Ammon's horn (tissue), 1 donor: ENCODE measurements at regions not wholly inside any gene's neighbourhood (a gene's known extent, or its start where the extent isn't known, plus 50 kb on each side); places are given as distances from the start of the nearest gene placed in this dataset.

Source experiments
- DNase-seq: peaks from one replicate; pipeline ENCODE4 v3.0.0-alpha.2; 2016; ENCODE audit warnings: low spot score

DNA sequence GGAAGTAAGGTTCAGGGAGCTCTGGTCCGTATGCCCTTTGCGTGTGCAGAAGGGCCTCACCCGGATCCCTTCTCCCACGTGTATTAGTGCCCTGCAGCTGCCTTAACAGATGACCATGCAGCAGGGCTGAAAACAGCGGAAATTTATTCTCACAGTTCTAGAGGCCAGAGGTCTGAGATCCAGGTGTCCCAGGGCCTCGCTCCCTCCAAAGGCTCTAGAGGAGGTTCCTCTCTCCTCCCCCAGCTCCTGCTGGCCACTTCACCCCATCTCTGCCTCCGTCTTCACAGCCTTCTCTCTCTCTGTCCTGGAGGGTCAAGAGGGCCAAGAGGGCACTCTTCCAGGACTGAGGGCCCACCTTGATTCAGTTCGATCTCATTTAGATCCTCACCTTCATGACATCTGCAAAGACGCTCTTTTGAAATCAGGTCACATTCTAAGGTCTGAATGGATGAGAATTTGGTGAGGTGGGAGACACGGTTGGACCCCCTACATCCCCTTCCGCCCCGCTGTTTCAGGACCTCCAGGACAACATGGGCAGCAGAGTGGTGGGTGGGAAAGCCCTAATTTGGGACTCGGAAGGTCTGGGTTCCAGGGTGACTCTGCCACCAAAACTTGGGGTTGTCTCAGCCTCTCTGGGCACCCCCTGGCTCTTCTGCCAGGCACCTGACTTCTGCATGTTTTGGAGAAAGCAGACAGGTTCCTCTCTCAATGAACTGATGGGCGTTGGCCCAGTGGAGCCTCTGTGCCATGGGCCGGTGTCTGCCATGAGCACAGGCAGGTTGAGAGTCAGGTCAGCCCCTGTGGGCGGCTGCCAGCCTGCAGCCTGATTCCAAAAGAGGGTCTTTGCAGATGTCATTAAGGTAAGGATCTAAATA lies 361.2 kb downstream of the SEC14L1 start:
- no peak for DNase-seq

GRCh38 chr17:77502626-77503292 lies 362.0 kb downstream of the SEC14L1 start:
- no peak for DNase-seq

DNA sequence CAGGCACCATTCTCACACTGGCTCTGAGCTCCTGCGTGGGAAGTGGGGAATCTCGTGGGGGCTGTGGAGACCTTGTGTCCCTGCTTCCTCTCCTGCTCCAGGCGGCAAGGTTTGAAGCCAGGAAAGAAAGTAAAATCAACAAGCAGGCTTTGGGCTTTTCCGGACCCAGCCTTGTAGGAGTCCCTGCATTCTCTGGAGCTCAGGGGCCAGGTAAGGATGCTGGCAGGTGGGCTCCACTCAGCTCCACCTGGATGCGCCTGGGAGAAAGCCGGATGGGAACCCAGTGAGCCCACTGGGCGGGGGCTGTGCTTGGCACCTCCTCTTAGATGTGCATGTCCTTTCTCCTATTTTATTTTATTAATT lies 362.5 kb downstream of the SEC14L1 start:
- DNase-seq = no peak

DNA sequence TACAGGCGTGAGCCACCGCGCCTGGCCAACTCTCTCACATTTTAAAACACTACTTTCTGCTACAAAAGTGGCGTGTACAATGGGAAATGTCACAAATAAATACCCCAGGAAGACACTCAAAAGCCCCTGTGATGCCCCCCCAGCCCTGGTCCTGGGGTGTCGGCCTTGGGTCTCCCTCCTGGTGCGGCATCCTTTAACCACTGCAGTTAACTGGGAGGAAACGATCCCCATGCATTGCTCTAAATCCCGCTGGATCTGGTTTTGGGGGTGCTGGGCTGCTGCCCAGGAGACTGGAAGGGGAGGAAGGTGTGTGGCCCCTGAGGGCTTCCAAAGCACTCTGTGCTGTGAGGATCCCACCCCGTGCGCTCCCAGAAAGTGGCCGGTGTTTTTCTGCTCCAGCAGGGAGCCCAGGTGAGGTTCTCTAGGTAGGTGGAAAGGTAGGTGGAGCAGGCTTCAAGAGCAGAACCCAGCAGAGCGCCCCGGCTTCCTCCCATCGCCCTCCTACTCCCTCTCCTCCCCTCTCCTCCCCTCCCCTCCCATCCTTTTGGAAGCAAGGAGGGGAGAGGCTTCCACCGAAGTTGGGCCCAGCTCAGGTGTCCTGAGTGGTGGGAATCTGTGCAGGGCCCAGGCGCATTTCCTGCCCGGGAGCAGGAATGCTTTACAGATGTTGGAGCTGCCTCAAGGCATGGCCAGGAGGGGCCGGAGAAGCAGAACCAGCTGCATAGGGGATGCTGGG lies 363.3 kb downstream of the SEC14L1 start:
- DNase-seq = no peak

DNA sequence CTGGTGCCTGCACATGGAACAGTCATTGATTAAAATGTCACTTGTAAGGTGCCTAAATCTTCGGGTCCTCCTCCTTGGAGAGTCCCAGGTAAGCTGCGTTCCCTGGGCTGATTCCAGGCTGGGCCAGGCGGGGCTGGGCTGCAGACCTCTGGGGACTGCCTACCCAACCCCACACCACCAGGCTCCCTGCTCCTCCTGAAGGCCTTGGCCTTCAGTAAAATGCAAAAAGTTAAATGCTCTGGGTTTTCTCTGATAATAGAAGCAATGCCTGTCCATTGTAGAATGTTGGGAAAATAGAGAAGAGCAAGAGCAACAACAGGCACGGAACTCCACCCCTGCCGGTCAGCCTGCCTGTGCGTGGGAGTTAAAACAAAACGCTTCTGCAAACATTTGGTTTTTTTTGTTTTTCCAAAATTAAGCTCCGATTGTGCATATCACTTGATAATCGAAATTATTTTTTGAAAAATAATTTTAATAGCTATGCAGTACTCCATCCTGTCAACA lies 363.9 kb downstream of the SEC14L1 start:
- no peak for DNase-seq

DNA sequence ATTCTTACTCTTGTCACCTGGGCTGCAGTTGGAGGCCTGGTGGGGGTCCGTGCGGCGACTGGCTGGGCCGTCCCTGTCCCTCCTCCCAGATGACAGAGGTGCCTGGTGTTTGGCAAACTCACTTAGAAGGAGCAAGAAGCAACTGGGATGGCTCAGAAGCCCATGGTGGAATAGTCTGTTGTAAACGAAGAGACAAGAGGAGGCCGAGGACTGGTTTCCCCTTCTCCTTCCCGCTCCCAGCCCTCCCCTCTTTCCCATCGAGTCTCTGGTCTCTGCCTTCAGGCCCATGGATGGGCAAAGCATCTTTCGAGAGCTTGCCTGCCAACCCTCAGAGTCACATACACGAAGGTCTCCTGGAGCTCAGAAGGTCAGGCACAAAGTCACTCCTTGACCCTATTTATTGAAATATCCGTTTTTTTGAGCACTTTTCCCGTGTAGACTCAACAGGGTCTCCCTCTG lies 364.4 kb downstream of the SEC14L1 start:
- no peak for DNase-seq

DNA sequence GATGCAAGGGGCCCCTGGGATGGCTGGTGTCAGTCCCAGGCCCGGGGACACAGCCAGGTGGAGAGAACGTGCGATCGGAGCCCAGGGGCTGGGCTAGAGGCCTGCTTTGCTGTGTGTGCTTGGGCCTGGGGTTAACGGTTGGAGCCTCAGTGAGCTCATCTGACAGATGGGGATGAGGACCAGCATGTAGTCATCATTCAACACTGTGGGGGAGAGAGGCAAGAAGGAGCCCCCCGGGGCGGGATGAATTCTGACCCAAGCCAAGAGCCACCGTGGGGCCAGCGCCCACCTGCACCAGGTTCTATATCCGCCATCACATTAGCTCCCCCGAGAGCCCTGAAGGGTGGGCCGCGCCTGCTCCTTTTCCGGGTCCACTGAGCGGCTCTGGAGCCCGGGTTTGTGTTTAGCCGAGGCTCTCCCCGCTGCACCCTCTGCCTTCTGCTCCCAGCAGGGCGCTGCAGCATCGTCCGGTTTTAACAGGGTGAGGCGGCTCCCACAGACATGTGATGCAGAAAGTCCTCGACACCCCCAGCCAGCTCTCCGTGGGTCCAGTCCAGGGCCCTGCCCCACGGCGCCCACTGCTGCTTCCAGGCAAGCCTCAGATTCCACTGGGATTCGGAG lies 365.7 kb downstream of the SEC14L1 start:
- DNase-seq = no peak

DNA sequence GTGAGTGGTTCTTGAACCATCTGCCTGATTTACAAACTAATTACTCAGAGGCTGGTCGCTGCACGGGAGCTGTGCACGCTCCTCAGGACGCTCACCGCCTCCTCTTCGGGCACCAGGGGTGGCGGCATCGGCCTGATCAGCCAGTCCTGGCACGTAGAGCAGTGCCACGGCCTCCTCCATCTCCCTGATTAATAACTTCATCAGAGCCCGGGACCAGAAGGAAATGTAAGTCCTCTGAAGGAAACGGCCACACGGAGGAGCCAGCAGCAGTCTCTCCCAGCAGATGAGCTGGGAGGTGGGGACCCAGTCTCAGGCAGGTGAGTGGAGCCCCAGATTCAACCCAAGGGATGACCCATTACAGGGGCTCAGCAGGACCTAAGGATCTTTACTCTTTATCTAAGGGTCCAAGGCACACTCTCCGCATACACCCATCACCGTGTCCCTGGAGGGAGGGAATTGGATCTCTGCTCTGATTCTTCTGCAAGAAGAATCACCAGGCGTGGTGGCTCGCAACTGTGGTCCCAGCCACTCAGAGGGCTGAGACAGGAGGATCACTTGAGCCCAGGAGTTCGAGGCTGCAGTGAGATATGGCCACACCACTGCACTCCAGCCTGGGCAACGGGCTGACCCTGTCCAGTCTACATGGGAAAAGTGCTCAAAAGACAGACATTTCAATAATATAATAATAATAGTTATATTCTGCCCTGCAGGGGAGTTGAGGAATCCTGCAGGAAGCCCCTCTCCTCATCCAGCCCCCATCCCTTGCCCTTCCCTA lies 366.5 kb downstream of the SEC14L1 start:
- no peak for DNase-seq

GRCh38 chr17:77508047-77508715 lies 367.4 kb downstream of the SEC14L1 start:
- DNase-seq = no peak

GRCh38 chr17:77509089-77509488 lies 368.3 kb downstream of the SEC14L1 start:
- DNase-seq = no peak

GRCh38 chr17:77509599-77509998 lies 368.8 kb downstream of the SEC14L1 start:
- no peak for DNase-seq

DNA sequence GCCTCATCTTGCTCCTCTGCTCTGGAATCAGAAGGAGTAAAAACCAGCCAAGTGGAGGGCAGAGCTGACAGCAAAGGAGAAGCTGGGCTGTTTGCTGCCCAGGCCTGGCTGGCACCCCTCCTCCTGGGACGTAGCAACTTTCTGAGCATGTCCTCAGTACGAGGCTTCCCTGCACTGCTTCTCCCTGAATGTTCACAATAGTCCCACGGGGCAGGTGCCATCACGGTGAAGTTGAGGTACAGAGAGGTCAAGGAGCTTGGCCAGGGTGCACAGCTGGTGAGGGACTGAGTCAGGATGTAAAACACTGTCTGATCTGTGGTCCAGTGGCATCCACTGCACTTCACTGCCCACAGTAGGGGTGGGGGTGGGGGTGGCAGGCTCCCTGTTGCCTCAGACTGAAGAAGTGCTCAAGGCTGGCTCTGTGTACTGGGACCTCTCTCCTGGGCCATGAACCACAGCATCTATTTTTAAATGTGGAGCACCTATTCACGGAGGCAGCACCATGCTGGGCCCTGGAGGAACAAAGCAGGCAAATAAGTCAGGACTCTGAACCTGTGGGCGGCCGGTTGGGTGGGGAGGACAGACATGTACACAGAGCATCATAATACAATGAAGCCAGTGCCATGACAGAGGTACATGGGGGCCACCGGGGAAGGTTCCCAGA lies 369.5 kb downstream of the SEC14L1 start:
- DNase-seq = no peak

DNA sequence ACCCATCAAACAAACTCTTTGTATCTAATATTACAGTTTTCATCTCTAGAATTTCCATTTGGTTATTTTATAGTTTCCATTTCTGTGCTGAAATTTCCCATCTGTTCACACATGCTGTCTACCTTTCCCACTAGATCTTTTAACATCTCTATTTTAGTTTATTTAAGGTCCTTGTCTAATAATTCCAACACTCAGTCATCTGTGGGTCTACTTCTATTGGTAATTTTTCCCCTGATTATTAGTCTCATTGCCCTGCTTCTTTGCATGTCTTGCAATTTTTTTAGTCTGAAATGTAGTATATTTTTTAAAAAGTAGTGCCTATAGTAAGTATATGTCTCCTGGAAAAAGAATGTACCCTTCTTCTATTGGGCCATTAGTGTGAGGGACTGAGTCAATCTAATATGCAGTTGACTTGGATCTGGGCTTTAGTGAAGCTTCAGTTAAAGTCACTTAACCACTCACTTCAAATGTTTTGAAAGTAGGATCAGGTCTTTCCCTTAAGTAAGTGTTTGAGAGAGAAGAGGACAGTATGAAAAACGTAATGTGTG lies 370.8 kb downstream of the SEC14L1 start:
- DNase-seq = no peak

GRCh38 chr17:77512062-77512946 lies 371.5 kb downstream of the SEC14L1 start:
- no peak for DNase-seq

GRCh38 chr17:77513045-77513444 lies 372.3 kb downstream of the SEC14L1 start:
- no peak for DNase-seq

DNA sequence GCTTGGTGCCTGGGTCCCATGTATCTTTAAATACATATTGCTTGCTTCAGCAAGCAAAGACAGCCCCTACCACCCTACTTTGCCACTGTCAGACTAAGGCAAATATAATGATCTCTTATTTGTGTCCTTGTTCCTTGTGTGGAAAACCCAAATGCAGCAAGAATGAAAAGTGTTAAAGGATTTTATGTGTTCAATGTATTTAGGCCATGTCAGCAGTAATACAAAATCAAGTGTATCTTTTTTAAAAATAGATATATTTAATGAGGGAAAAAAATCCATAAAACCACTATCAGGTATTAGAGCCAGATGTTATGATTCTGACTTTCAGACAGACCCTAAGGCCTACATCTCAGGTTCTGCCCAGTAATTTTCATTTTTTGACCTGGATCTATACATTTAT lies 374.5 kb downstream of the SEC14L1 start:
- no peak for DNase-seq

- no peak for DNase-seq
Observed at GRCh38 chr17:77516902-77517301, 376.1 kb downstream of the SEC14L1 start.

DNA sequence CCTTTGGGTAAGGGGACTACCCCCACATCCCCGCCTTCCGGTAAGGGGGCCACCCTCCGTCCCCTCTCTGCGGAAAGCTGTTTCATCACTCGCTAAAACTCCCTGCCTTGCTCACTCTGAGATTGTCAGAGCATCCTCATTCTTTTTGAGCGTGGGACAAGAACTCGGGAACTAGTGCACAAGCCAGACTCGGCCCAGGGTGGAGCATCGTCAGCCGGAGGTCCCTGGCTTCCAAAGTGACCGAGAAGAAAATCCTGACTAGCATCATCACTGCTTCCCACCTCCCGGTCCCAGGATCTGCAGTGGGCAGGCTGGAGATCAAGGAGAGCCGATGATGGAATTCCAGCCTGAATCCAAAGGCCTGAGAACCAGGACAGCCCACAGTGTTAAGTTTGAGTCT lies 380.3 kb downstream of the SEC14L1 start:
- no peak for DNase-seq

DNA sequence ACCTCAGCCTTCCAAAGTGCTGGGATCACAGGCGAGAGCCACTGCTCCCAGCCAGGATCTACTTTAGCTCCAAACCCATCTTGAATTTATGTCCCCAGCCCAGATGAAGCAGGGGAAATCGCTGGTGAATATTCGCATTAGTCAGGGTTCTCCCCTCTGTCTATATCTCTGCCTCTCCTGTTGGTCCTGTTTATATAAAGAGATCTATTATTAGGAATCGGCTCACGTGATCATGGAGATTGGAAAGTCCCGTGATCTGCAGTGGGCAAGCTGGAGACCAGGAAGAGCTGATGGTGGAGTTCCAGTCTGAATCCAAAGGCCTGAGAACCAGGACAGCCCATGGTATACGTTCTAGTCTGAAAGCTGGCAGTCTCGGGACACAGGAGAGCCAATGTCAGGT lies 382.8 kb downstream of the SEC14L1 start:
- DNase-seq = no peak
